HEK293 (cell line): ENCODE measurements at regions not wholly inside any gene's neighbourhood (a gene's known extent, or its start where the extent isn't known, plus 50 kb on each side); places are given as distances from the start of the nearest gene placed in this dataset.
"Not testable (repeated sequence)": the region's sequence is repeated elsewhere in the genome, so short reads cannot be mapped to it uniquely, and the experiment has no call there.

ENCODE experiments used
- CTCF ChIA-PET: fragments of 350-600 bp; formaldehyde crosslinking; extraction: SDS; loops from one replicate; lab custom pipeline; 2021; ENCODE audit warnings: antibody characterized with exemption; lab: Yijun Ruan, JAX
- POLR2A ChIA-PET: fragments of 300-600 bp; formaldehyde crosslinking; extraction: SDS; loops from one replicate; lab custom pipeline; 2020; ENCODE audit warnings: antibody characterized with exemption, inconsistent platforms; lab: Yijun Ruan, JAX
- H3K27ac ChIP-seq: fragments of 200-500 bp; sonication (Bioruptor generic); 2 replicates; pipeline ENCODE4 v1.5.1; 2014; ENCODE audit warnings: low read depth, low read length, control low read depth, inconsistent platforms; ENCODE audit errors: extremely low read depth
- H3K36me3 ChIP-seq, 2 experiments: fragments of 200-500 bp in 1 of 2; sonication (Bioruptor generic) in 1 of 2; 1 replicate in 1 of 2; 2 replicates in 1 of 2; pipeline ENCODE4 v1.5.1; 2014 to 2017; ENCODE audit warnings: inconsistent platforms in 2 of 2, low read length in 2 of 2; ENCODE audit not compliant: control insufficient read depth in 2 of 2, insufficient read depth in 1 of 2
- H3K4me1 ChIP-seq: fragments of 200-500 bp; sonication (Bioruptor generic); 2 replicates; pipeline ENCODE4 v1.5.1; 2014; ENCODE audit warnings: mild to moderate bottlenecking, low read length, inconsistent platforms; ENCODE audit not compliant: control insufficient read depth, insufficient read depth
- H3K4me3 ChIP-seq: 2 replicates; pipeline ENCODE4 v1.5.1; 2011; ENCODE audit warnings: low read depth, mild to moderate bottlenecking, control low read depth, low read length, moderate library complexity
- H3K9me3 ChIP-seq: fragments of 200-500 bp; sonication (Bioruptor generic); 2 replicates; pipeline ENCODE4 v1.5.1; 2014; ENCODE audit warnings: low read depth, low read length, inconsistent platforms; ENCODE audit not compliant: control insufficient read depth, insufficient read depth
- EGR2 ChIP-seq: fragments of 450-650 bp; formaldehyde crosslinking; IDR thresholded peaks from 2 replicates; pipeline ENCODE4 v1.5.1; 2016; ENCODE audit warnings: low read depth, missing biosample characterization, missing genetic modification characterization
- ZFHX2 ChIP-seq: fragments of 450-650 bp; formaldehyde crosslinking; conservative IDR thresholded peaks from 2 replicates; pipeline ENCODE4 v1.5.1; 2016; ENCODE audit warnings: missing biosample characterization, missing genetic modification characterization
- ZNF10 ChIP-seq: fragments of 450-650 bp; formaldehyde crosslinking; IDR thresholded peaks from 2 replicates; pipeline ENCODE4 v1.5.1; 2017; ENCODE audit warnings: missing biosample characterization, missing genetic modification characterization

DNA sequence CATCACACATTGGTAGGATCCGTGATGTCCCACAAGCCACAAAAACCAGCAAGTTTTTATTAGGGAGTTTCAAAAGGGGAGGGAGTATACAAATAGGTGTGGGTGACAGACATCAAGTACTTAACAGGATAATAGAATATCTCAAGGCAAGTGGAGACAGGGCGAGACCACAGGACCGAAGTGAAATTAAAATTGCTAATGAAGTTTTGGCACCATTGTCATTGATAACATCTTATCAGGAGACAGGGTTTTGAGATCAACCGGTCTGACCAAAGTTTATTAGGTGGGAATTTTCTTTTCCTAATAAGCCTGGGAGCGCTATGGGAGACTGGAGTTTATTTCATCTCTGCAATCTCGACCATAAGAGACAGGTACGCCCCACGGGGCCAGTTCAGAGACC is 178.5 kb downstream of the OTOP1 start:
- CTCF ChIA-PET, H3K4me1 ChIP-seq, H3K4me3 ChIP-seq, H3K9me3 ChIP-seq, H3K36me3 ChIP-seq, H3K27ac ChIP-seq, POLR2A ChIA-PET: not testable (repeated sequence)

DNA sequence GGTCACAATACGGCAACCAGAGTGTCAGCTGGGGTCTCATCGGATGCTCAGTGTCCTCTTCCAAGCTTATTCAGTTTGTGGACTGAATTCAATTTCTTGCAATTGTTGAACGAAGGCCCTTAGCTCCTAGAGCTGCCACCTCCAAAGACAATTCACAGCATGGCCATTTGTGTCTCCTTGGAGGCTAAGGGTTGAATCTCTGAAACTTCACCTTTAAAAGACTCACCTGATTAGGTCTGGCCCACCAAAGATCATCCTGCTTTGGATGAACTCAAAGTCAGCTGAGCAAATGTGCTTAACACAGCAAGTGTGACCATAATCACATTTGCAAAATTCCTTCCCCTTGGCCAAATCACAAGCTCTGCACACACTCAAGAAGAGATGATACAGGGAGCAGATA is 175.9 kb downstream of the OTOP1 start:
- TF ChIP-seq ZNF10, result peak; percentile 89
- H3K4me3 ChIP-seq, H3K27ac ChIP-seq, H3K36me3 ChIP-seq, H3K9me3 ChIP-seq, H3K4me1 ChIP-seq, POLR2A ChIA-PET, CTCF ChIA-PET: not testable (repeated sequence)

DNA sequence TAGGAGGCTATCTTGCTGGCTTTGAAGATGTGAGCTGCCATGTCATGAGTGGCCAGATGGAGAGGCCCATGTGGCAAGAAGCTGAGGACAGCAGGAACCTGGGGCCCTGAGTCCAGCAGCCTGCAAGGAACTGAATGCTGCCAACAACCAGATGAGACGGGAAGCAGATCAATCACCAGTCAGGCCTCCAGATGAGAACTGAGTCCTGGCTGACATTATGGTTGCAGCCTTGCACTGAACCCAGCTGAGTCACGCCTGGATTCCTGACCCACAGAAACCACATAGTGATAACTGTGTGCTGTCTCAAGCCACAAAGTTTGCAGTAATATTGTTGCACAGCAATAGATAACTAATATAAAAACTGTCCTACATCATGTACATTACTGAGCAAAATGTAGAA is 173.8 kb downstream of the OTOP1 start:
- H3K27ac ChIP-seq, POLR2A ChIA-PET, H3K9me3 ChIP-seq, CTCF ChIA-PET, H3K36me3 ChIP-seq, H3K4me3 ChIP-seq, H3K4me1 ChIP-seq: not testable (repeated sequence)

DNA sequence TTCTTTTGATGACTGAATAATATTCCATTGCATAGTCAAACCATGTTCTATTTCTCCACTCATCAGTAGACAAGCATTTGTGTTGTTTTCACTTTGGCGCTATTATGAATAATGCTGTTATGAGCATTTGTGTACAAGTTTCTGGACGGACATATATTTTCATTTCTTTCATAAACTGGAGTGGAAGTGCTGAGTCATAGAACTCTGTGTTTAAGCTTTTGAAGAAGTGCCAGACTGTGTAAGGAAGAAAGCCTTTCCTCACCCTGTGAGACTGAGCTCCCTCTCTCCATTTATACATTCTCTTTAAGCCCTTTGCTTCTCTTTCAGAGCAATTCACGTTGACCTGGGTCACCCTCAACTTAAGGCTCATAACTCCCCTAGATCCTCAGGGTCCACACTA is 169.5 kb downstream of the OTOP1 start:
- H3K27ac ChIP-seq, H3K4me3 ChIP-seq, POLR2A ChIA-PET, H3K4me1 ChIP-seq, CTCF ChIA-PET, H3K9me3 ChIP-seq, H3K36me3 ChIP-seq: not testable (repeated sequence)

DNA sequence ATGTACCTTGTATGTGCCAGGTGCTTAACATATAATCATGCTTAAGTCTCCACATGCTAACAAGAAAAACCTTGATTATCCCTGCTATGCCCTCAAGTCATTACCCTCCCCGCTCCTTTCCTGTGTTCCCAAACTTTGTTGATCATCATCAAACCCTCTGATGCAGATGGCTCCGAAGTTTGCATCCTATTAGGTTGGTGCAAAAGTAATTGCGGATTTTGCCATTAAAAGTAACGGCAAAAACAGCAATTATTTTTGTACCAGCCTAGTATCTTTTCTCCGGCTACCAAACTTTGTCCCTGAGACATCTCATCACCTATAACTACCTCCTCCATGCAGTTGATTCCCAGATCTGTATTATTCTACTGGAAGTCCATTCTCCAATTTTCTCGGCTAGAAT is 142.6 kb downstream of the OTOP1 start:
- H3K36me3 ChIP-seq, POLR2A ChIA-PET, CTCF ChIA-PET, H3K4me3 ChIP-seq, H3K4me1 ChIP-seq, H3K9me3 ChIP-seq, H3K27ac ChIP-seq: not testable (repeated sequence)

DNA sequence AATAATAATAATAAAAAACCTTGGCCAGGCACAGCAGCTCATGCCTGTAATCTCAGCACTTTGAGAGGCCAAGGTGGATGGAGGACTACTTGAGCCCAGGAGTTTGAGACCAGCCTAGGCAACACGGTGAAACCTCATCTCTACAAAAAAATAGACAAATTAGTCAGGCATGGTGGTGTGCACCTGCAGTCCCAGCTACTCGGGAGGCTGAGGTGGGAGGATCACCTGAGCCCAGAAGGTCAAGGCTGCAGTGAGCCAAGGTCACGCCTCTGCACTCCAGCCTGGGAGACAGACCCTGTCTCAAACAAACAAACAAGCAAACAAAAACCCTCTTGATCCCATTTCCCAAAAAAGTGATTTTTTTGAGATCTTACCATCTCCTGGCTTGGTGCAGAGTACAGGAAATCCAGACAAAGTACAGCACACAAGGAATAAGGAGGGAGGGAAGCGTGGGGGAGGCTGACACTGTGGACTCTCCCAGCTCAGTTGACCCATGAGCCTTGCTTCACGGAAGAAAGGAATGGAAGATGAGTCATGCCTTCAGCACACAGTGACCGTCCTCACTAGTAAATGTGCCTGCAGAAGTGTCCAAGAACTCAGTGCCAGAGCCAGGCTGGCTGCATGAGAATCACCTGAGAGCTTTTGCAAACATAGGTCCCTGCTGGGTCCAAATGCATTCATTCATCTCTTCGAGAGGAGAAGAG is 136.9 kb downstream of the OTOP1 start:
- CTCF ChIA-PET, POLR2A ChIA-PET, H3K27ac ChIP-seq, H3K9me3 ChIP-seq, H3K4me3 ChIP-seq, H3K36me3 ChIP-seq, H3K4me1 ChIP-seq: not testable (repeated sequence)

DNA sequence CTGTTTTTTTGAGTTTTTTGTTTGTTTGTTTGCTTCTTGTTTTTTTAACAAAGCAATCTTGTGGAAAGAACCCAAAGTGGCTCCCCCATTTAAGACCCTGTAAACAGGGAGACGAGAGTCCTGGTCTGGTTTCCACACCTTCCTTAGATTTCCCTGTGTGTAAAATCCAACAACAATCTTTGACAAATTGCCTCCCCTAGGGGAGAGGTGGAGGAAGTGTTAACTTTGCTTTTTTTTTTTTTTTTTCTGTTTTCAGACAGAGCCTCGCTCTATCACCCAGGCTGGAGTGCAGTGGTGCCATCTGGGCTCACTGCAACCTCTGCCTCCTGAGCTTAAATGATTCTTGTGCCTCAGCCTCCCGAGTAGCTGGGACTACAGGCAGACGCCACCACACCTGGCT is 136.0 kb downstream of the OTOP1 start:
- H3K4me1 ChIP-seq, H3K4me3 ChIP-seq, H3K9me3 ChIP-seq, H3K27ac ChIP-seq, POLR2A ChIA-PET, H3K36me3 ChIP-seq: not testable (repeated sequence)
- CTCF ChIA-PET, result interaction anchor here (0.6 kb wide), 1 partner anchor 123 kb away, joined by 3 read pairs; no protein-coding TSS in a partner anchor

DNA sequence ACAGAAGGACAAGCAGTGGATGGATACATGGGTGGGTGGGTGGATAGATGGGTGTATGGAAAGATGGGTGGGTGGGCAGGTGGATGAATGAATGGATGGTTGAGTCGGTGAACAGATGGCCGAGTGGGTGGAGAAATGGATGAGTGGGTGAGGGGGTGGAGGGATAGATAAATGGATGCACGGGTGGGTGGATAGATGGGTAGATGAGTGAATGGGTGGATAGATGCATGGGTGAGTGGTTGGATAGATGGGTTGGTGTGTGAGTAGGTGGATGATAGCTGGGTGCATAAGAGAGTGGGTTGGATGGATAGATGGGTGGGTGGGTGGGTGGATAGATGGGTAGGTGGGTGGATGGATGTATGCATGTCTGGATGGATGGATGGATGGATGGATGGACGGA is 134.6 kb downstream of the OTOP1 start:
- H3K27ac ChIP-seq, POLR2A ChIA-PET, H3K4me3 ChIP-seq, CTCF ChIA-PET, H3K36me3 ChIP-seq, H3K9me3 ChIP-seq, H3K4me1 ChIP-seq: not testable (repeated sequence)
- TF ChIP-seq EGR2 (tag by site-specific recombination) (peak; percentile 93), ZFHX2 (tag by site-specific recombination) (peak; percentile 83)

DNA sequence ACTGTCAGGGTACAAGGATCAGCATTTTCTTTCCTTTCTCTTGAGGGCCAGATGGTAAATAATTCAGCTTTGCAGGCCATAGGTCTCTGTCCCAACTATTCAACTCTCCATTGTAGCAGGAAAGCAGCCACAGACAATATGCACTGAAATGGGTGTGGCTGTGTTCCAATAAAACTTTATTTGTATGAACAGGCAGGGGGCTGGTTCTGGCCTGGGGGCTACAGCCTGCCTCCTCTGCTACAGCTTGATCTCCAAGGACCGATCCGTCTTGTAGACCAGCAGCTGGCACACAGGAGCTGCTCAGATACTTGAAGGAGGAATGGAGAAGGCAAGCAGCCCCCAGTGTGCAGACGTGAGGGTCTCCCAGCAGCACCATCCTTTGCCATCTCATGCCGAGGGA is 127.1 kb downstream of the OTOP1 start:
- H3K4me3 ChIP-seq, CTCF ChIA-PET, H3K9me3 ChIP-seq, H3K27ac ChIP-seq, H3K36me3 ChIP-seq, POLR2A ChIA-PET, H3K4me1 ChIP-seq: not testable (repeated sequence)

DNA sequence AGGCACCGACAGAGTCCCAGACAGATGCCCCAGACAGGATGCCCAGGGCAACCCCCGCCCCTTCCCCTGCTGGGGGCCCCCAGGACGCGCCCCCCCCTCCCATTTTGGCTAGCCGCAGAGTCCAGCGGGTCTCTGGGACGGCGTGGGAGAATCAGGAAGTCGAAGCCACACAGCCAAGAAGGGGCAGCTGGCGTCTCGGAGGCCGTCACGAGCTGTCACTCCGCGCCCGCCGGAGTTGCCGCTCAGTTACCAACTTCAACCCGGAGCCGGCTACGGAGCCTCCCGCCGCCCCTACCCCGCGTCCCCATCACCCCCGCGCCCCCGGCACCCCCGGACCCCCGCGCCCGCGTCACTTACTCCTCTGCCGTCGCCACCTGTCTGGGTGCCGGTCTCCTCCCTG is 119.8 kb downstream of the OTOP1 start:
- CTCF ChIA-PET, result interaction anchor here (0.6 to 1.1 kb wide), 2 partner anchors 76 to 232 kb away, joined by 3 to 6 read pairs; no protein-coding TSS in a partner anchor
- POLR2A ChIA-PET, result not testable (repeated sequence)
- peak overlapping the region; percentile 57 for H3K4me3 ChIP-seq

More for the DNA sequence above, 119.8 kb downstream of the OTOP1 start:
- not testable (repeated sequence) for H3K27ac ChIP-seq, H3K9me3 ChIP-seq, H3K36me3 ChIP-seq, H3K4me1 ChIP-seq
